SK-N-SH (cell line): ENCODE measurements at regions not wholly inside any gene's neighbourhood (a gene's known extent, or its start where the extent isn't known, plus 50 kb on each side); places are given as distances from the start of the nearest gene placed in this dataset.

Experiments used
- CTCF ChIA-PET: fragments of 300-600, 350-600 bp; formaldehyde crosslinking; extraction: SDS; loops from one replicate; lab custom pipeline; 2021; lab: Yijun Ruan, JAX
- POLR2A ChIA-PET: fragments of 350-600 bp; sonication (Branson Sonifier 250); formaldehyde crosslinking; extraction: SDS; loops from one replicate; lab custom pipeline; 2020; ENCODE audit warnings: antibody characterized with exemption, inconsistent platforms; lab: Yijun Ruan, JAX
- DNase-seq: peaks from one replicate; pipeline ENCODE4 v3.0.0; 2012
- H2AFZ ChIP-seq: fragments of 200-600 bp; sonication (generic); 2 replicates; pipeline ENCODE4 v1.8.1; 2016; ENCODE audit warnings: antibody characterized with exemption, mild to moderate bottlenecking, low read depth
- H3F3A ChIP-seq: fragments of 200-600 bp; sonication (generic); replicated peaks from 2 replicates; pipeline ENCODE3; 2016; ENCODE audit warnings: antibody characterized with exemption, mild to moderate bottlenecking; ENCODE audit not compliant: insufficient read depth
- H3K27ac ChIP-seq, 2 experiments: fragments of 200-500 bp in 1 of 2; fragments of 200-600 bp in 1 of 2; sonication (Bioruptor generic) in 1 of 2; sonication (generic), shearing (Covaris generic) in 1 of 2; 2 replicates each; pipeline versions ENCODE4 v1.5.1 to v1.6.1; 2014 to 2016; ENCODE audit warnings: low read depth in 2 of 2, inconsistent platforms in 1 of 2, low read length in 1 of 2, mild to moderate bottlenecking in 1 of 2, mixed read lengths in 1 of 2
- H3K27me3 ChIP-seq: fragments of 200-600 bp; sonication (generic), shearing (Covaris generic); 2 replicates; pipeline ENCODE4 v1.6.1; 2016; ENCODE audit warnings: mixed run types; ENCODE audit not compliant: insufficient read depth
- H3K36me3 ChIP-seq, 2 experiments: fragments of 200-500 bp in 1 of 2; fragments of 200-600 bp in 1 of 2; sonication (Bioruptor generic) in 1 of 2; sonication (generic) in 1 of 2; replicated peaks in 1 of 2; 2 replicates each; pipeline versions ENCODE3 to v1.5.1; 2014 to 2016; ENCODE audit warnings: low read length in 1 of 2, mild to moderate bottlenecking in 1 of 2; ENCODE audit not compliant: insufficient read depth in 2 of 2, control insufficient read depth in 1 of 2
- H3K4me1 ChIP-seq, 2 experiments: fragments of 200-500 bp in 1 of 2; fragments of 200-600 bp in 1 of 2; sonication (Bioruptor generic) in 1 of 2; sonication (generic), shearing (Covaris generic) in 1 of 2; 2 replicates each; pipeline versions ENCODE4 v1.5.1 to v1.6.1; 2014 to 2016; ENCODE audit warnings: low read depth in 1 of 2, low read length in 1 of 2, mixed run types in 1 of 2; ENCODE audit not compliant: insufficient read depth in 2 of 2, control insufficient read depth in 1 of 2
- H3K4me2 ChIP-seq: fragments of 200-600 bp; sonication (generic), shearing (Covaris generic); 2 replicates; pipeline ENCODE4 v1.6.1; 2017; ENCODE audit warnings: mixed run types
- H3K4me3 ChIP-seq, 2 experiments: fragments of 200-500 bp in 1 of 2; fragments of 200-600 bp in 1 of 2; sonication (Bioruptor generic) in 1 of 2; sonication (generic), shearing (Covaris generic) in 1 of 2; 2 replicates each; pipeline versions ENCODE4 v1.5.1 to v1.8.1; 2014 to 2016; ENCODE audit warnings: low read depth in 2 of 2, inconsistent platforms in 1 of 2, low read length in 1 of 2, mild to moderate bottlenecking in 1 of 2, mixed read lengths in 1 of 2, moderate library complexity in 1 of 2
- H3K79me2 ChIP-seq: fragments of 200-600 bp; sonication (generic); 2 replicates; pipeline ENCODE4 v1.8.1; 2017; ENCODE audit warnings: mild to moderate bottlenecking; ENCODE audit not compliant: insufficient read depth
- H3K9ac ChIP-seq: fragments of 200-600 bp; sonication (generic); 2 replicates; pipeline ENCODE4 v1.6.1; 2017; ENCODE audit warnings: mixed run types
- H3K9me2 ChIP-seq: fragments of 200-600 bp; sonication (generic); 2 replicates; pipeline ENCODE4 v1.6.1; 2017; ENCODE audit warnings: mixed run types
- H3K9me3 ChIP-seq: fragments of 200-600 bp; sonication (generic); 2 replicates; pipeline ENCODE4 v1.6.1; 2017; ENCODE audit warnings: mixed run types, mild to moderate bottlenecking, moderate library complexity
- H4K20me1 ChIP-seq: fragments of 200-600 bp; sonication (generic); 2 replicates; pipeline ENCODE4 v1.6.1; 2017; ENCODE audit warnings: mild to moderate bottlenecking, mixed run types; ENCODE audit not compliant: insufficient read depth
- CTCF ChIP-seq: fragments of 200-600 bp; sonication (generic); IDR thresholded peaks from 2 replicates; pipeline ENCODE4 v1.6.1; 2017; ENCODE audit warnings: antibody characterized with exemption, mild to moderate bottlenecking, moderate library complexity
- EZH2phosphoT487 ChIP-seq: fragments of 200-600 bp; sonication (generic); IDR thresholded peaks from 2 replicates; pipeline ENCODE4 v1.6.1; 2017; ENCODE audit warnings: low read depth, mixed run types, mild to moderate bottlenecking, antibody characterized with exemption, moderate library complexity, borderline replicate concordance
- FOXM1 ChIP-seq: IDR thresholded peaks from 2 replicates; pipeline ENCODE4 v1.4.0; 2012; ENCODE audit warnings: low read depth, mild to moderate bottlenecking
- IRF3 ChIP-seq: fragments of 150-350 bp; IDR thresholded peaks from 2 replicates; pipeline ENCODE4 v1.6.1; 2016; ENCODE audit warnings: mild to moderate bottlenecking, low read depth, low read length
- NRF1 ChIP-seq: IDR thresholded peaks from 2 replicates; pipeline ENCODE4 v1.6.1; 2012; ENCODE audit warnings: low read depth, mild to moderate bottlenecking, low read length
- PBX3 ChIP-seq: IDR thresholded peaks from 2 replicates; pipeline ENCODE4; 2012
- REST ChIP-seq: IDR thresholded peaks from 2 replicates; pipeline ENCODE4 v1.6.1; 2012; ENCODE audit warnings: mild to moderate bottlenecking, low read depth, low read length, moderate library complexity
- RFX5 ChIP-seq: IDR thresholded peaks from 2 replicates; pipeline ENCODE4 v1.6.1; 2012; ENCODE audit warnings: mild to moderate bottlenecking, improper control_type of control experiment, low read length
- TAF1 ChIP-seq: IDR thresholded peaks from 2 replicates; pipeline ENCODE4 v1.6.1; 2012; ENCODE audit warnings: low read depth, mild to moderate bottlenecking, low read length, moderate library complexity, borderline replicate concordance
- TCF12 ChIP-seq: IDR thresholded peaks from 2 replicates; pipeline ENCODE4 v1.4.0; 2012
- TEAD4 ChIP-seq: IDR thresholded peaks from 2 replicates; pipeline ENCODE4 v1.4.0; 2012; ENCODE audit warnings: mild to moderate bottlenecking, borderline replicate concordance; ENCODE audit not compliant: insufficient read depth
- WGBS: methylation state at CpG from one replicate; pipeline ENCODE4 v1.1.6; 2017; ENCODE audit warnings: low lambda C conversion rate; 5-methylcytosine and 5-hydroxymethylcytosine counted together

GRCh38 chr18:8928847-8929780 is 173.4 kb upstream of the NDUFV2 start:
- Histone ChIP-seq H3K4me1 (no peaks in the 10 kb centered on the region), H3K79me2 (no peaks in the 10 kb centered on the region), H3K4me2 (no peak overlapping the region), H3F3A (no peaks in the 10 kb centered on the region), H3K9me2 (no peaks in the 10 kb centered on the region), H4K20me1 (no peaks in the 10 kb centered on the region), H3K9me3 (0 out of 2 replicates have a peak, but pooled peaks cover 6% of the 10 kb centered on the region), H3K9ac (no peak overlapping the region), H3K27ac (no peak overlapping the region), H3K4me3 (no peak overlapping the region), H3K36me3 (no peaks in the 10 kb centered on the region), H2AFZ (no peak overlapping the region), H3K27me3 (no peaks in the 10 kb centered on the region)
- ChIA-PET POLR2A (no interaction called here), CTCF (interaction anchor here (1.2 kb wide), 1 partner anchor 233 kb away, joined by 3 read pairs; no protein-coding TSS in a partner anchor)
- no peak for DNase-seq
- WGBS, result 54% methylated on average over 3 of the region's 3 CpGs
- TF ChIP-seq IRF3, result no peak

- no peaks in the 10 kb centered on the region for H3K4me1 ChIP-seq
- peak; percentile 22; the same call in 1 of the 2 replicates for TF ChIP-seq PBX3
- no peak for TF ChIP-seq FOXM1
- TF ChIP-seq TEAD4, result no peak
- TF ChIP-seq, all 33 proteins: peak for 1
- Histone ChIP-seq H3K4me2 (no peak overlapping the region), H3K36me3 (no peaks in the 10 kb centered on the region), H3F3A (no peaks in the 10 kb centered on the region), H2AFZ (no peak overlapping the region), H3K4me3 (no peak overlapping the region), H3K27me3 (no peaks in the 10 kb centered on the region), H3K79me2 (no peaks in the 10 kb centered on the region), H3K9me2 (no peaks in the 10 kb centered on the region), H3K9me3 (0 out of 2 replicates have a peak, but pooled peaks cover 6% of the 10 kb centered on the region), H4K20me1 (no peaks in the 10 kb centered on the region), H3K9ac (no peak overlapping the region), H3K27ac (no peak overlapping the region)
- 40% methylated on average over 3 of the region's 3 CpGs for WGBS
- ChIA-PET POLR2A (no interaction called here), CTCF (no interaction called here)
- no peak for DNase-seq
These were observed 171.4 kb upstream of the NDUFV2 start for GRCh38 chr18:8930990-8931616.

GRCh38 chr18:8932866-8933265 is 169.6 kb upstream of the NDUFV2 start:
- Histone ChIP-seq H3K36me3 (no peaks in the 10 kb centered on the region), H4K20me1 (no peaks in the 10 kb centered on the region), H3K4me1 (0 out of 4 replicates have a peak, but pooled peaks cover 0 to 7% of the 10 kb centered on the region in 2 experiments), H3K27ac (no peak overlapping the region), H3K9me2 (no peaks in the 10 kb centered on the region), H3K4me3 (no peak overlapping the region), H3K9ac (no peak overlapping the region), H3K79me2 (no peaks in the 10 kb centered on the region), H3K4me2 (no peak overlapping the region), H3K27me3 (no peaks in the 10 kb centered on the region), H3F3A (peaks cover 5% of the 10 kb centered on the region), H3K9me3 (0 out of 2 replicates have a peak, but pooled peaks cover 6% of the 10 kb centered on the region), H2AFZ (no peak overlapping the region)
- ChIA-PET POLR2A (no interaction called here), CTCF (interaction anchor here (1.3 kb wide), 1 partner anchor 275 kb away, joined by 3 read pairs; no protein-coding TSS in a partner anchor)
- no peak for DNase-seq
- no peak for TF ChIP-seq EZH2phosphoT487
- no peak for TF ChIP-seq REST
- no peak for TF ChIP-seq NRF1
- no peak for TF ChIP-seq CTCF
- TF ChIP-seq TCF12, result no peak
- no peak for TF ChIP-seq RFX5
- no peak for TF ChIP-seq TAF1
